HCT116 (cell line): ENCODE measurements at regions not wholly inside any gene's neighbourhood (a gene's known extent, or its start where the extent isn't known, plus 50 kb on each side); places are given as distances from the start of the nearest gene placed in this dataset.

ENCODE experiments used
- ATAC-seq: fragments of 200-7000 bp; cut with Tn5 transposase; 2 replicates; pipeline ENCODE4 v1.9.1; 2020; ENCODE audit warnings: mild to moderate bottlenecking, moderate library complexity
- BruUV-seq: library from RNA; stranded (reverse); fragments of 400-500 nt; replicated peaks from 2 replicates; lab custom pipeline; 2021; lab: Mats Ljungman, UMichigan
- CTCF ChIA-PET: fragments of 300-600 bp; sonication (Branson Sonifier 250); formaldehyde crosslinking; loops from one replicate; lab custom pipeline; 2021; ENCODE audit warnings: antibody characterized with exemption; lab: Charles Lee
- POLR2A ChIA-PET: fragments of 300-600, 350-600 bp; sonication (Branson Sonifier 250); formaldehyde crosslinking; loops from one replicate; lab custom pipeline; 2021; ENCODE audit warnings: antibody characterized with exemption; lab: Charles Lee
- RAD21 ChIA-PET, 2 experiments: fragments of 300-600 bp; sonication (Branson Sonifier 250); formaldehyde crosslinking; loops; one replicate each; lab custom pipeline; 2023; ENCODE audit warnings: low total read pairs in 2 of 2; ENCODE audit not compliant: uncharacterized antibody in 2 of 2, unreplicated experiment in 2 of 2, low non-redundant PET in 1 of 2; lab: Charles Lee
- DNase-seq: peaks from one replicate; pipeline ENCODE4 v3.0.0-alpha.2; 2010; ENCODE audit warnings: low read depth, low spot score
- H2AFZ ChIP-seq: fragments of 200-600 bp; shearing (Covaris generic), sonication (generic); 2 replicates; pipeline ENCODE4 v1.6.1; 2017; ENCODE audit warnings: low read depth, mixed run types, mixed read lengths, antibody characterized with exemption, low read length; ENCODE audit not compliant: poor library complexity, severe bottlenecking
- H3K27ac ChIP-seq: 2 replicates; pipeline ENCODE4 v1.5.1; 2012; ENCODE audit warnings: low read depth, low read length
- H3K27me3 ChIP-seq: fragments of 200-600 bp; sonication (generic); 2 replicates; pipeline ENCODE4 v1.6.1; 2016; ENCODE audit warnings: mixed run types, low read length, mixed read lengths; ENCODE audit not compliant: insufficient read depth
- H3K36me3 ChIP-seq, 2 experiments: fragments of 200-500 bp in 1 of 2; fragments of 200-600 bp in 1 of 2; sonication (Bioruptor generic) in 1 of 2; sonication (generic) in 1 of 2; 2 replicates each; pipeline versions ENCODE4 v1.5.1 to v1.6.1; 2014 to 2016; ENCODE audit warnings: low read length in 2 of 2, inconsistent platforms in 1 of 2, mixed read lengths in 1 of 2, mixed run types in 1 of 2; ENCODE audit not compliant: insufficient read depth in 2 of 2, control insufficient read depth in 1 of 2
- H3K4me1 ChIP-seq, 2 experiments: fragments of 200-600 bp in 1 of 2; sonication (generic) in 1 of 2; 2 replicates each; pipeline versions ENCODE4 v1.5.1 to v1.6.1; 2012 to 2017; ENCODE audit warnings: low read length in 2 of 2, inconsistent platforms in 1 of 2, mild to moderate bottlenecking in 1 of 2, mixed read lengths in 1 of 2, mixed run types in 1 of 2, moderate library complexity in 1 of 2; ENCODE audit not compliant: insufficient read depth in 2 of 2, control insufficient read depth in 1 of 2
- H3K4me2 ChIP-seq: fragments of 200-600 bp; sonication (generic); 2 replicates; pipeline ENCODE4 v1.6.1; 2017; ENCODE audit warnings: mixed run types, low read length, mixed read lengths
- H3K4me3 ChIP-seq, 2 experiments: fragments of 200-600 bp in 1 of 2; sonication (generic) in 1 of 2; replicated peaks in 1 of 2; 2 replicates each; pipeline ENCODE4 v1.5.1; 2011 to 2016; ENCODE audit warnings: low read length in 2 of 2, control low read depth in 1 of 2, low read depth in 1 of 2, mild to moderate bottlenecking in 1 of 2, mixed read lengths in 1 of 2, mixed run types in 1 of 2
- H3K79me2 ChIP-seq: fragments of 200-600 bp; sonication (generic); 2 replicates; pipeline ENCODE4 v1.6.1; 2017; ENCODE audit warnings: mild to moderate bottlenecking, mixed run types, low read length, moderate library complexity, mixed read lengths; ENCODE audit not compliant: insufficient read depth
- H3K9ac ChIP-seq: fragments of 200-600 bp; sonication (generic); 2 replicates; pipeline ENCODE4 v1.6.1; 2016; ENCODE audit warnings: low read length, mixed read lengths
- H3K9me2 ChIP-seq: fragments of 200-600 bp; sonication (generic), shearing (Covaris generic); 2 replicates; pipeline ENCODE4 v1.6.1; 2017; ENCODE audit warnings: mixed run types, mild to moderate bottlenecking, moderate library complexity; ENCODE audit not compliant: insufficient read depth
- H3K9me3 ChIP-seq, 2 experiments: fragments of 200-500 bp in 1 of 2; fragments of 200-600 bp in 1 of 2; sonication (Bioruptor generic) in 1 of 2; sonication (generic) in 1 of 2; 2 replicates each; pipeline ENCODE4 v1.6.1; 2014 to 2017; ENCODE audit warnings: low read length in 2 of 2, mixed read lengths in 2 of 2, inconsistent platforms in 1 of 2, low read depth in 1 of 2, mild to moderate bottlenecking in 1 of 2, mixed run types in 1 of 2, moderate library complexity in 1 of 2; ENCODE audit not compliant: control insufficient read depth in 1 of 2, insufficient read depth in 1 of 2
- H4K20me1 ChIP-seq: fragments of 200-600 bp; sonication (generic), shearing (Covaris generic); 2 replicates; pipeline ENCODE4 v1.6.1; 2017; ENCODE audit warnings: mixed run types, mild to moderate bottlenecking, moderate library complexity; ENCODE audit not compliant: insufficient read depth
- ATF3 ChIP-seq: IDR thresholded peaks from 2 replicates; pipeline ENCODE4 v1.6.1; 2012
- CBX3 ChIP-seq: IDR thresholded peaks from 2 replicates; pipeline ENCODE4 v1.6.1; 2012; ENCODE audit warnings: low read depth
- ELF1 ChIP-seq: IDR thresholded peaks from 2 replicates; pipeline ENCODE4 v1.6.1; 2012; ENCODE audit warnings: low read depth, borderline replicate concordance
- EZH2 ChIP-seq: fragments of 200-600 bp; sonication (generic); IDR thresholded peaks from 2 replicates; pipeline ENCODE4 v1.6.1; 2017; ENCODE audit warnings: antibody characterized with exemption, mixed run types
- EZH2phosphoT487 ChIP-seq: fragments of 200-600 bp; IDR thresholded peaks from 2 replicates; pipeline ENCODE4 v1.6.1; 2018; ENCODE audit warnings: antibody characterized with exemption, borderline replicate concordance
- FOSL1 ChIP-seq: IDR thresholded peaks from 2 replicates; pipeline ENCODE4 v1.6.1; 2012; ENCODE audit warnings: low read depth
- JUND ChIP-seq: IDR thresholded peaks from 2 replicates; pipeline ENCODE4 v1.6.1; 2012
- POLR2A ChIP-seq: IDR thresholded peaks from 2 replicates; pipeline ENCODE4 v1.7.0; 2011; ENCODE audit warnings: borderline replicate concordance; ENCODE audit not compliant: insufficient read depth, insufficient read length; ENCODE audit errors: extremely low read depth
- SIN3A ChIP-seq: IDR thresholded peaks from 2 replicates; pipeline ENCODE4 v1.6.1; 2012; ENCODE audit warnings: low read depth
- SRF ChIP-seq: IDR thresholded peaks from 2 replicates; pipeline ENCODE4 v1.6.1; 2012; ENCODE audit warnings: low read depth
- YY1 ChIP-seq: IDR thresholded peaks from 2 replicates; pipeline ENCODE4 v1.6.1; 2011; ENCODE audit warnings: low read length, low read depth, moderate library complexity, mild to moderate bottlenecking; ENCODE audit not compliant: insufficient replicate concordance; ENCODE audit errors: extremely low read depth
- ZNF274 ChIP-seq: fragments of 200-500 bp; sonication (Bioruptor generic); IDR thresholded peaks from 2 replicates; pipeline ENCODE4 v1.6.1; 2014; ENCODE audit warnings: mild to moderate bottlenecking, low read depth, low read length, inconsistent platforms
- intact Hi-C: fragments of 100-400 bp; cut with micrococcal nuclease; formaldehyde crosslinking; loops from 2 replicates; pipeline ENCODE4 v1.10.0; 2022
- TF ChIP-seq, protein P1 (sequence below): IDR thresholded peaks from 2 replicates; pipeline ENCODE4 v1.6.1; 2012; ENCODE audit warnings: low read depth
- TF ChIP-seq, protein P2 (sequence below): IDR thresholded peaks from 2 replicates; pipeline ENCODE4 v1.6.1; 2012
- TF ChIP-seq, protein P3 (sequence below): IDR thresholded peaks from 2 replicates; pipeline ENCODE4 v1.6.1; 2011; ENCODE audit warnings: mild to moderate bottlenecking, low read length, moderate library complexity; ENCODE audit not compliant: insufficient replicate concordance; ENCODE audit errors: extremely low read depth

DNA sequence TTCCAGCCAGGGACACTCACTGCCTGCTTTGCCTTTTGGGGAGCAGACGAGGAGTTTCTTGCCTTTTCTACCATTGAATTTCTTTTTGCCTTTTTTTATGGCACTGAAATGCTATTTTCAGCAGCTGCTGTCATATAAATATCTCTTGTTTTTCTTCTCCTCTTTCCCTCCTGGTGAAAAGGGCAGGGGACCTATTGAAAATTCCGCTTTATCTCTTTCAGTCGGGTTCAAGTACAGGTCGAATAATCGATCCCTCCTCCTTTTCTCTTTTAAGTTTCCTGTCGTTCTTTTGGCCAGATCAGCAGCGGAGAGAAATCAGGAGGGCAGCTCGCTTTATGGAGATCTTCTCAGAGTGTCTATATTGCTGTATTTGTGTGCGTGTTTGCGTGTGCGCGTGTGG is 67.4 kb upstream of the CASZ1 start:
- Histone ChIP-seq H3K9me2 (no peaks in the 10 kb centered on the region), H3K9me3 (no peaks in the 10 kb centered on the region), H3K4me3 (no peak overlapping the region), H3K4me1 (peaks cover 8 to 11% of the 10 kb centered on the region in 2 experiments; a peak in 3 of 4 replicates), H3K79me2 (no peaks in the 10 kb centered on the region), H3K27me3 (peaks cover 9% of the 10 kb centered on the region; the same call in 1 of the 2 replicates), H2AFZ (no peak overlapping the region), H3K4me2 (no peak overlapping the region), H3K27ac (no peak overlapping the region), H3K36me3 (no peaks in the 10 kb centered on the region), H3K9ac (no peak overlapping the region), H4K20me1 (no peaks in the 10 kb centered on the region)
- POLR2A ChIA-PET: no interaction called here
- intact Hi-C loops: no loop called here
- CTCF ChIA-PET: no interaction called here
- no peak for DNase-seq
- no TSS peak for BruUV-seq
- no peak for ATAC-seq
- TF ChIP-seq, protein P1, sequence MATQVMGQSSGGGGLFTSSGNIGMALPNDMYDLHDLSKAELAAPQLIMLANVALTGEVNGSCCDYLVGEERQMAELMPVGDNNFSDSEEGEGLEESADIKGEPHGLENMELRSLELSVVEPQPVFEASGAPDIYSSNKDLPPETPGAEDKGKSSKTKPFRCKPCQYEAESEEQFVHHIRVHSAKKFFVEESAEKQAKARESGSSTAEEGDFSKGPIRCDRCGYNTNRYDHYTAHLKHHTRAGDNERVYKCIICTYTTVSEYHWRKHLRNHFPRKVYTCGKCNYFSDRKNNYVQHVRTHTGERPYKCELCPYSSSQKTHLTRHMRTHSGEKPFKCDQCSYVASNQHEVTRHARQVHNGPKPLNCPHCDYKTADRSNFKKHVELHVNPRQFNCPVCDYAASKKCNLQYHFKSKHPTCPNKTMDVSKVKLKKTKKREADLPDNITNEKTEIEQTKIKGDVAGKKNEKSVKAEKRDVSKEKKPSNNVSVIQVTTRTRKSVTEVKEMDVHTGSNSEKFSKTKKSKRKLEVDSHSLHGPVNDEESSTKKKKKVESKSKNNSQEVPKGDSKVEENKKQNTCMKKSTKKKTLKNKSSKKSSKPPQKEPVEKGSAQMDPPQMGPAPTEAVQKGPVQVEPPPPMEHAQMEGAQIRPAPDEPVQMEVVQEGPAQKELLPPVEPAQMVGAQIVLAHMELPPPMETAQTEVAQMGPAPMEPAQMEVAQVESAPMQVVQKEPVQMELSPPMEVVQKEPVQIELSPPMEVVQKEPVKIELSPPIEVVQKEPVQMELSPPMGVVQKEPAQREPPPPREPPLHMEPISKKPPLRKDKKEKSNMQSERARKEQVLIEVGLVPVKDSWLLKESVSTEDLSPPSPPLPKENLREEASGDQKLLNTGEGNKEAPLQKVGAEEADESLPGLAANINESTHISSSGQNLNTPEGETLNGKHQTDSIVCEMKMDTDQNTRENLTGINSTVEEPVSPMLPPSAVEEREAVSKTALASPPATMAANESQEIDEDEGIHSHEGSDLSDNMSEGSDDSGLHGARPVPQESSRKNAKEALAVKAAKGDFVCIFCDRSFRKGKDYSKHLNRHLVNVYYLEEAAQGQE: no peak
- TF ChIP-seq, protein P2, sequence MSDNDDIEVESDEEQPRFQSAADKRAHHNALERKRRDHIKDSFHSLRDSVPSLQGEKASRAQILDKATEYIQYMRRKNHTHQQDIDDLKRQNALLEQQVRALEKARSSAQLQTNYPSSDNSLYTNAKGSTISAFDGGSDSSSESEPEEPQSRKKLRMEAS: no peak
- TF ChIP-seq ZNF274 (no peak), SIN3A (no peak), JUND (no peak), ATF3 (no peak), ELF1 (no peak), EZH2 (no peak), FOSL1 (no peak), YY1 (no peak), CBX3 (no peak), EZH2phosphoT487 (no peak), POLR2A (no peak), SRF (no peak)
- TF ChIP-seq, protein P3, sequence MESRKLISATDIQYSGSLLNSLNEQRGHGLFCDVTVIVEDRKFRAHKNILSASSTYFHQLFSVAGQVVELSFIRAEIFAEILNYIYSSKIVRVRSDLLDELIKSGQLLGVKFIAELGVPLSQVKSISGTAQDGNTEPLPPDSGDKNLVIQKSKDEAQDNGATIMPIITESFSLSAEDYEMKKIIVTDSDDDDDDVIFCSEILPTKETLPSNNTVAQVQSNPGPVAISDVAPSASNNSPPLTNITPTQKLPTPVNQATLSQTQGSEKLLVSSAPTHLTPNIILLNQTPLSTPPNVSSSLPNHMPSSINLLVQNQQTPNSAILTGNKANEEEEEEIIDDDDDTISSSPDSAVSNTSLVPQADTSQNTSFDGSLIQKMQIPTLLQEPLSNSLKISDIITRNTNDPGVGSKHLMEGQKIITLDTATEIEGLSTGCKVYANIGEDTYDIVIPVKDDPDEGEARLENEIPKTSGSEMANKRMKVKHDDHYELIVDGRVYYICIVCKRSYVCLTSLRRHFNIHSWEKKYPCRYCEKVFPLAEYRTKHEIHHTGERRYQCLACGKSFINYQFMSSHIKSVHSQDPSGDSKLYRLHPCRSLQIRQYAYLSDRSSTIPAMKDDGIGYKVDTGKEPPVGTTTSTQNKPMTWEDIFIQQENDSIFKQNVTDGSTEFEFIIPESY: no peak
- RAD21 ChIA-PET: no interaction called here
